GM21515 (cell line): ENCODE measurements at regions not wholly inside any gene's neighbourhood (a gene's known extent, or its start where the extent isn't known, plus 50 kb on each side); places are given as distances from the start of the nearest gene placed in this dataset.

ENCODE experiments used
- ATAC-seq: cut with Tn5 transposase; IDR thresholded peaks from one replicate; pipeline ENCODE4 v1.9.1; 2021; ENCODE audit not compliant: unreplicated experiment

- no peak for ATAC-seq
Measured at GRCh38 chr5:19388391-19388790, 599.6 kb downstream of the CDH18 start.

- no peak for ATAC-seq
Measured at GRCh38 chr5:19401032-19401431, 587.0 kb downstream of the CDH18 start.

- no peak for ATAC-seq
Measured at GRCh38 chr5:19406576-19407365, 581.2 kb downstream of the CDH18 start.

GRCh38 chr5:19408149-19408548 is 579.9 kb downstream of the CDH18 start:
- ATAC-seq: no peak

- ATAC-seq: no peak
Measured at GRCh38 chr5:19411936-19412335, 576.1 kb downstream of the CDH18 start.
